ENCODE measurements at regions not wholly inside any gene's neighbourhood (a gene's known extent, or its start where the extent isn't known, plus 50 kb on each side); places are given as distances from the start of the nearest gene placed in this dataset.
"Not testable (repeated sequence)": the region's sequence is repeated elsewhere in the genome, so short reads cannot be mapped to it uniquely, and the experiment has no call there.

DNA sequence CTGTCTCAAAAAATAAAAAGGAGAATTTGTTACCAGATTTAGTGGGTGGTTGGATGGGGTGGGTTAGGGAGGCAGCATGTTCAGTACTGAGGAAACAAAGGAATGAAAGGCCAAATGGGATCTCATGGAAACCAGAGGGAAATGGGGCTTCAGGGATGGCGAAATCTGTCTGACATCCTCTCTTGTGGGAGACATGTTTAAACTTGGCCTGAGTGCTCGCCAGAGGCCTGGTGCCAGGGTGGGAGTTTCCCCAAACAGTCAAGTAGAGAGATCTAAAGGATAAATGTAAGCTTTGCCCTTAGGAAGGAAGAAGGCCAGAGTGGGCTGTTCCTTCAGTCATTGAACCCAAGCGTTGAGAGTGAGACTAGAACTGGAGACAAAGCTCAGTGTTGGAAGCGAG, 61.9 kb upstream of the AKIRIN2 start:
- Histone ChIP-seq H3K36me3 (ENCODE audit: control insufficient read depth, insufficient read depth, low read length) (no peaks in the 10 kb centered on the region), H3K4me3 (ENCODE audit: low read length) (no peak overlapping the region)

DNA sequence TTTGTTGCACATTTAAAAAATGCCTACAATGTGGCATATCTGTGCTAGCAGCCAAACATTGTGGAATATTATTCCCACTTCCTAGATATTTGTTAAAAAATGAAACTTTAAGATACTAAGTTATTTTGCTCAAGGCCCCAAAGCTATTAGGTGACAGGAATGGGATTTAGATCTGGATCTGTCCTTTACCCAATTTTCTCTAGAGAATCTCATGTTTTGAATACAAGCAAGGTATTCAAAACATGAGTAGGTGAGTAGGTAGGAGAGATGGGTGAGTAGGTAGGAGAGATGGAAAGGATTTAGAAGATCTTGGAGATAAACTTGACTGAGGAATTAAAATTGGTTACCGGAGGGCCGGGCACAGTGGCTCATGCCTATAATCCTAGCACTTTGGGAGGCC, 61.2 kb upstream of the AKIRIN2 start:
- no peaks in the 10 kb centered on the region for H3K4me1 ChIP-seq (ENCODE audit: control insufficient read depth, insufficient read depth, low read length)
- no peaks in the 10 kb centered on the region for H3K36me3 ChIP-seq (ENCODE audit: control insufficient read depth, insufficient read depth, low read length)
- no peaks in the 10 kb centered on the region for H3K27me3 ChIP-seq (ENCODE audit: control insufficient read depth, insufficient read depth, low read length)
- no peaks in the 10 kb centered on the region for H3K9me3 ChIP-seq (ENCODE audit: control insufficient read depth, low read length)
- no peak overlapping the region for H3K9ac ChIP-seq (ENCODE audit: low read length)
- H3K4me3 ChIP-seq (ENCODE audit: low read length) = no peak overlapping the region

More for the DNA sequence above, 61.9 kb upstream of the AKIRIN2 start:
- no peak overlapping the region for H3K9ac ChIP-seq (ENCODE audit: low read length)
- H3K27me3 ChIP-seq (ENCODE audit: control insufficient read depth, insufficient read depth, low read length) = no peaks in the 10 kb centered on the region
- no peaks in the 10 kb centered on the region for H3K4me1 ChIP-seq (ENCODE audit: control insufficient read depth, insufficient read depth, low read length)
- no peaks in the 10 kb centered on the region for H3K9me3 ChIP-seq (ENCODE audit: control insufficient read depth, low read length)

DNA sequence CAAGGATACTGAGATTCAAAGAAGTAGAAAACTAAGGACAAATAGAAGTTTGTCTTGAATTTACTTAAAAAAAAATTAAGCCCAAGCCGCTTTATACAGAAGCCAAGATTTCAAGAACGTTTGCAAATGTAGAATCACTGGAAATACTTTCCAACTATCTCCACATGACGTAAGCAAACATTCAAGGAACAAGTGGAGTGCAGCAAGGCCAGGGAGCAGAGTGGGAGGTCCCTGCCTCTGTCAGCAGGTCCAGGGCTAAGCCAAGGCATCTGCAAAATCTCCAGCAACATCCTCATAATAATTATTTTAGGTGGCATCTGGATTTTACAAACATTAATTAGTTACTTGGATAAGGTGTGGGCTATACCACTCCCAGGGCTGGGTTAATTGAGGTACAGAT, 60.1 kb upstream of the AKIRIN2 start:
- Histone ChIP-seq H3K36me3 (ENCODE audit: control insufficient read depth, insufficient read depth, low read length) (no peaks in the 10 kb centered on the region), H3K27me3 (ENCODE audit: control insufficient read depth, insufficient read depth, low read length) (no peaks in the 10 kb centered on the region), H3K4me3 (ENCODE audit: low read length) (no peak overlapping the region), H3K4me1 (ENCODE audit: control insufficient read depth, insufficient read depth, low read length) (no peaks in the 10 kb centered on the region), H3K9ac (ENCODE audit: low read length) (no peak overlapping the region), H3K9me3 (ENCODE audit: control insufficient read depth, low read length) (no peaks in the 10 kb centered on the region)

DNA sequence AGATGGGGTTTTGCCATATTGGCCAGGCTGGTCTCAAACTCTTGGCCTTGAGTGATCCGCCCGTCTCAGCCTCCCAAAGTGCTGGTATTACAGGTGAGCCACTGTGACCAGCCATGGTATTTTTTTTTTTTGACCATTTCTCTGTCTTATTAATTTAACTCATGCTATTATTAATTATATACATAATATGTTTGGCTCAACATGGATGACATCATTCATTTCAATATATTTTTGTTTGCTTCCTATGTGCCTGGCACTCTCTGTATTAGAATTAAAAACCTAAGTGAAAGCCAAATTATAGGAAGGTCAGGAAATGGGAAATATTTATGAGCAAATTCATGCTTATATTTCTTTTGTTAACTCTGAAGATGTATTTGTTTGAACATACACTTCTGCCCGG, 55.8 kb upstream of the AKIRIN2 start:
- Histone ChIP-seq H3K9me3 (ENCODE audit: control insufficient read depth, low read length) (no peaks in the 10 kb centered on the region), H3K4me3 (ENCODE audit: low read length) (no peak overlapping the region), H3K9ac (ENCODE audit: low read length) (no peak overlapping the region), H3K27me3 (ENCODE audit: control insufficient read depth, insufficient read depth, low read length) (no peaks in the 10 kb centered on the region), H3K4me1 (ENCODE audit: control insufficient read depth, insufficient read depth, low read length) (no peaks in the 10 kb centered on the region), H3K36me3 (ENCODE audit: control insufficient read depth, insufficient read depth, low read length) (no peaks in the 10 kb centered on the region)

DNA sequence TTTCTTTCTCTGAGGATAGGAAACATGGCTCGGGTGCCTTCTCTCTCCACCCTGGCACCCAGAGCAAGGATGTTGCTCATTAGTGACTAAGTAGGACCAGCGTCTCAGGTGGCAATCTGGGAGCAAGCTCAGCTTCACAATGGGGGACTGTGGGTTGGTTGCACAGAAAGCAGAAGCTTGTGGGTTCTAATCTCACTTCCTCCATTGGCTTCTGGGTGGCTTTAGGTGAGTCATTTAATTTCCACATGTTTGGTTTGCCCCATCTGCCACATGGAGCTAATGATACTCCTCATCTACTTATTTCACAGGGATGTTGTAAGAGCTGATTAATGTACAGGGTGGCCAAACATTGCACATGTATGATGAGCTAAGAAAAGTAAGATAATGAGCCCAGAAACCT, 54.8 kb upstream of the AKIRIN2 start:
- H3K9ac ChIP-seq (ENCODE audit: low read length) = no peak overlapping the region
- no peak overlapping the region for H3K4me3 ChIP-seq (ENCODE audit: low read length)
- no peaks in the 10 kb centered on the region for H3K27me3 ChIP-seq (ENCODE audit: control insufficient read depth, insufficient read depth, low read length)
- no peaks in the 10 kb centered on the region for H3K9me3 ChIP-seq (ENCODE audit: control insufficient read depth, low read length)
- no peaks in the 10 kb centered on the region for H3K36me3 ChIP-seq (ENCODE audit: control insufficient read depth, insufficient read depth, low read length)
- H3K4me1 ChIP-seq (ENCODE audit: control insufficient read depth, insufficient read depth, low read length) = no peaks in the 10 kb centered on the region

DNA sequence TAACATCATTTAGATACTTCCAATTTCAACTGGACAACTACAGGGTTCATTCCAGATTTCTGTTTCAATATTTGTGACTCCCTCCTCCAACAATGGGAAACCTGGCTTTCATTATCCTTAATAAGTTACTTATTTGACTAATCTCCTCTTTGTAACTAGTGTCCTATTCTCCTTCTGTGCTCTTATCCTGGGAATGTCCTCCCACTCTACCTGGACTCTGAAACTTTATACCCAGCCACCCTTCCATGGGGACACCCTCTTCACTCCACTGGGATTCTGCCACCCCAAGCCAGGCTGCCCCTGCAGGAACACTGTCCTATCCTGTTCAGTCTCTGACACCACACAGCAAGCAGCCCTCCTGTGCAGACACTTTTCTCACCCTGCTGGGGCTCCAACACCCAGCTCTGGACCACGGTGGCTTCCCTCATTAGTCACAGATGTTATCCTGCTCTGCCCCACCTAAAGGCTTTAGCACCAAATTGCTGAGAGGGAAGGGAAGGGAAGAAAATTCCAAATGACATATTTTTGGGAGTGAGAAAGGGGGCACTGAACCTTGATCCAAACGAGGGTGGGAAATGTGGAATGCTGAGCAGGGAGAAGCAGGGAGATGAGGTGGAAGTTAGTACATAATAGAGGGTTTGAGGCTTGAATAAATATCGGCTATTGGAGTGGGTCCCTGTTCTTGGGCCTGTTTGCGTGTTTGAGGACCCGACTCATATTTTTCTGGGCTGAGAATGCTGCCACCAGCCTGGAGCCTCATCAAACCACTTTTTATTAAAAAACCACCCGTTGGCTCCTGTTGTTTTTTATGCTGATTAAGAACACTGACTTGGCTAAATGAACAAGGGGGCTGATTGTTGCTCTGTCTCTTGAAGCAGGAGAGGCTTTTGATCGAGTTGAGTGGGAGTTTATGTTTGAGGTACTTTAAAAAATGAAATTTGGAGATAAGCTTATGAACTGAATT, 54.0 kb upstream of the AKIRIN2 start:
- Histone ChIP-seq H3K27me3 (ENCODE audit: control insufficient read depth, insufficient read depth, low read length) (no peaks in the 10 kb centered on the region), H3K36me3 (ENCODE audit: control insufficient read depth, insufficient read depth, low read length) (no peaks in the 10 kb centered on the region), H3K4me1 (ENCODE audit: control insufficient read depth, insufficient read depth, low read length) (no peaks in the 10 kb centered on the region), H3K9me3 (ENCODE audit: control insufficient read depth, low read length) (no peaks in the 10 kb centered on the region), H3K4me3 (ENCODE audit: low read length) (no peak overlapping the region), H3K9ac (ENCODE audit: low read length) (no peak overlapping the region)

DNA sequence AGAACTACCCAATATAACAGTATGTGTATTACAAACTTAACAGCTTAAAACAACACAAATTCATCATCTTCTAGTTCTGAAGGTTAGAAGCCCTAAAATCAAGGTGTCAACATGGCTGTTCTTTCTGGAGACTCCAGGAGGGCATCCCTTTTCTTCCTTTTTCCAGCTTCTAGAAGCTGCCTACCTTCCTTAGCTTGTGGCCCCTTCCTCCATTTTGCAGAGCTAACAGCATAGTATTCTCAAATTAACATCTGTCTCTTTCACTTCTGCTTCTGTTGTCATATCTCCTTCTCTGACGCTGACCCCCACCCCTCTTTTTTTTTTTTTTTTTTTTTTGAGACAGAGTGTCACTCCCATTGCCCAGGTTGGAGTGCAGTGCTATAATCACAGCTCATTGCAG, 52.8 kb upstream of the AKIRIN2 start:
- H3K36me3 ChIP-seq (ENCODE audit: control insufficient read depth, insufficient read depth, low read length) = no peaks in the 10 kb centered on the region
- no peak overlapping the region for H3K4me3 ChIP-seq (ENCODE audit: low read length)
- no peak overlapping the region for H3K9ac ChIP-seq (ENCODE audit: low read length)
- H3K27me3 ChIP-seq (ENCODE audit: control insufficient read depth, insufficient read depth, low read length) = no peaks in the 10 kb centered on the region
- H3K4me1 ChIP-seq (ENCODE audit: control insufficient read depth, insufficient read depth, low read length) = no peaks in the 10 kb centered on the region
- H3K9me3 ChIP-seq (ENCODE audit: control insufficient read depth, low read length) = no peaks in the 10 kb centered on the region

DNA sequence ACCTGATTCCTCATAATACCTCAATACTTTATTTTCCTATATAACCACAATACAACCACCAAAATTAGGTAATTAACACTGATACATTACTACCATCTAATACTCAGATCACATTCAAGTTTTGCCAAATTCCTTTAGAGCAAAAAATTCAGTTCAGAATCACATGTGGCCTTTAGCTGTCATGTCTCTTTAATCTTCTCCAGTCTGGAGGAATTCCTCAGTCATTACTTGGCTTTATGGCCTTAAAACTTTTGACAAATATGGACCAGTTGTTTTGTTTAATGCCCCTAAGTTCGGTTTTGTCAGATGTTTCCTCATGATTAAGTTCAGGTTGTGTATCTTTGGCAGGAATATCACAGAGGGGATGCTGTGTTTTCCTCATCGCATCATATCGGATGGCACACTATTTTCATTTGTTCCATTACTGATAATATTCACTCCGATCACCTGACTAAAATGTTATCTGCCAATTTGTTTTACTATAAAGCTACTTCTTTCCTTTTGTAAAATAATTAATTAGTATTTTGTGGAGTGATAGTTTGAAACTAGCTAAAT, 51.2 kb upstream of the AKIRIN2 start:
- H3K9ac ChIP-seq (ENCODE audit: low read length) = no peak overlapping the region
- no peaks in the 10 kb centered on the region for H3K36me3 ChIP-seq (ENCODE audit: control insufficient read depth, insufficient read depth, low read length)
- H3K4me3 ChIP-seq (ENCODE audit: low read length) = no peak overlapping the region
- no peaks in the 10 kb centered on the region for H3K4me1 ChIP-seq (ENCODE audit: control insufficient read depth, insufficient read depth, low read length)
- H3K9me3 ChIP-seq (ENCODE audit: control insufficient read depth, low read length) = no peaks in the 10 kb centered on the region
- no peaks in the 10 kb centered on the region for H3K27me3 ChIP-seq (ENCODE audit: control insufficient read depth, insufficient read depth, low read length)

DNA sequence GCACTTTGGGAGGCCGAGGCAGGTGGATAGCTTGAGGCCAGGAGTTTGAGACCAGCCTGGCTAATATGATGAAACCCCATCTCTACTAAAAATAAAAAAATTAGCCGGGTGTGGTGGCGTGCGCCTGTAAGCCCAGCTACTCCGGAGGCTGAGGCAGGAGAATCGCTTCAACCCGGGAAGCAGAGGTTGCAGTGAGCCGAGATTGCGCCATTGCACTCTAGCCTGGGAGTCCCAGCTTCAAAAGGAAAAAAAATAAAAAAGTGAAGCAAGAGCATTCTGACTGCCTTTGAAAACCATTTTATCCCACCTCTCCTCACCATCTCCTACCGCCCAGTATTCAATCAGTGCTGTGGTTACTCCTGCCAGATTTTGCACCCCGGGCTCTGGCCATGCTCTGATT, 50.5 kb upstream of the AKIRIN2 start:
- H3K4me3 ChIP-seq (ENCODE audit: low read length); H3K27me3 ChIP-seq (ENCODE audit: control insufficient read depth, insufficient read depth, low read length); H3K9me3 ChIP-seq (ENCODE audit: control insufficient read depth, low read length); H3K36me3 ChIP-seq (ENCODE audit: control insufficient read depth, insufficient read depth, low read length); H3K4me1 ChIP-seq (ENCODE audit: control insufficient read depth, insufficient read depth, low read length); H3K9ac ChIP-seq (ENCODE audit: low read length): not testable (repeated sequence)
